ENCODE measurements at regions not wholly inside any gene's neighbourhood (a gene's known extent, or its start where the extent isn't known, plus 50 kb on each side); places are given as distances from the start of the nearest gene placed in this dataset.

GRCh38 chr4:3867403-3868100 is 101.4 kb downstream of the ADRA2C start:
- no peak for TF ChIP-seq CTCF (IDR thresholded peaks at IDR 0.05)
- TF ChIP-seq SMC3 (IDR thresholded peaks at IDR 0.05; ENCODE audit: low read depth, low read length) = no peak
